Amniotic stem cell (primary cell): ENCODE measurements at regions not wholly inside any gene's neighbourhood (a gene's known extent, or its start where the extent isn't known, plus 50 kb on each side); places are given as distances from the start of the nearest gene placed in this dataset.

ENCODE experiments used
- DNase-seq: peaks from one replicate; lab custom pipeline; 2025; lab: John Stamatoyannopoulos, UW

GRCh38 chr20:7346562-7346961 lies 579.1 kb downstream of the BMP2 start:
- DNase-seq = no peak

- DNase-seq = no peak
Measured at GRCh38 chr20:7347409-7347808, 579.9 kb downstream of the BMP2 start.

- no peak for DNase-seq
Measured at GRCh38 chr20:7348253-7348652, 580.8 kb downstream of the BMP2 start.

GRCh38 chr20:7352165-7352564 lies 584.7 kb downstream of the BMP2 start:
- DNase-seq = no peak

GRCh38 chr20:7355051-7355450 lies 585.2 kb downstream of the HAO1 start:
- no peak for DNase-seq

GRCh38 chr20:7358670-7359069 lies 581.6 kb downstream of the HAO1 start:
- DNase-seq = no peak

- DNase-seq = no peak
Measured at GRCh38 chr20:7359739-7360138, 580.5 kb downstream of the HAO1 start.

- DNase-seq = no peak
Measured at GRCh38 chr20:7361321-7361720, 578.9 kb downstream of the HAO1 start.

GRCh38 chr20:7361931-7362330 lies 578.3 kb downstream of the HAO1 start:
- no peak for DNase-seq

- DNase-seq = no peak
Measured at GRCh38 chr20:7362601-7363000, 577.7 kb downstream of the HAO1 start.

- DNase-seq = no peak
Measured at GRCh38 chr20:7366189-7366588, 574.1 kb downstream of the HAO1 start.

- no peak for DNase-seq
Measured at GRCh38 chr20:7371518-7372163, 568.6 kb downstream of the HAO1 start.

- no peak for DNase-seq
Measured at GRCh38 chr20:7375905-7376304, 564.4 kb downstream of the HAO1 start.

GRCh38 chr20:7378864-7379605 lies 561.2 kb downstream of the HAO1 start:
- no peak for DNase-seq

GRCh38 chr20:7379621-7380220 lies 560.5 kb downstream of the HAO1 start:
- DNase-seq = no peak

- no peak for DNase-seq
Measured at GRCh38 chr20:7383216-7383615, 557.0 kb downstream of the HAO1 start.

- DNase-seq = no peak
Measured at GRCh38 chr20:7387638-7388193, 552.5 kb downstream of the HAO1 start.

- no peak for DNase-seq
Measured at GRCh38 chr20:7389216-7389615, 551.0 kb downstream of the HAO1 start.

- DNase-seq = no peak
Measured at GRCh38 chr20:7392542-7393206, 547.6 kb downstream of the HAO1 start.

GRCh38 chr20:7399114-7399513 lies 541.1 kb downstream of the HAO1 start:
- DNase-seq = no peak

GRCh38 chr20:7399575-7399974 lies 540.7 kb downstream of the HAO1 start:
- no peak for DNase-seq

GRCh38 chr20:7406671-7407070 lies 533.6 kb downstream of the HAO1 start:
- DNase-seq = no peak

GRCh38 chr20:7410150-7410549 lies 530.1 kb downstream of the HAO1 start:
- DNase-seq = no peak
